ENCODE measurements at regions not wholly inside any gene's neighbourhood (a gene's known extent, or its start where the extent isn't known, plus 50 kb on each side); places are given as distances from the start of the nearest gene placed in this dataset.

- in situ Hi-C loops (cut with HindIII; ENCODE audit: low pct_unique_long_range_greater_than_20kb, low sequenced_read_pairs): no loop called here
- no peak for DNase-seq (ENCODE audit: low read depth)
Measured at GRCh38 chr12:108462686-108463085, 52.4 kb upstream of the FICD start.

GRCh38 chr12:108461058-108461660, 53.9 kb upstream of the FICD start:
- in situ Hi-C loops (cut with HindIII; ENCODE audit: low pct_unique_long_range_greater_than_20kb, low sequenced_read_pairs): no loop called here
- DNase-seq (ENCODE audit: low read depth): peak; percentile 24

GRCh38 chr12:108459149-108459548, 55.9 kb upstream of the FICD start:
- in situ Hi-C loops (cut with HindIII; ENCODE audit: low pct_unique_long_range_greater_than_20kb, low sequenced_read_pairs): no loop called here
- DNase-seq (ENCODE audit: low read depth): no peak

- in situ Hi-C loops (cut with HindIII; ENCODE audit: low pct_unique_long_range_greater_than_20kb, low sequenced_read_pairs): no loop called here
- no peak for DNase-seq (ENCODE audit: low read depth)
Measured at GRCh38 chr12:108457734-108458361, 57.2 kb upstream of the FICD start.

GRCh38 chr12:108457006-108457733, 57.9 kb upstream of the FICD start:
- in situ Hi-C loops (cut with HindIII; ENCODE audit: low pct_unique_long_range_greater_than_20kb, low sequenced_read_pairs): no loop called here
- peak; percentile 8 for DNase-seq (ENCODE audit: low read depth)

- DNase-seq (ENCODE audit: low read depth): no peak
- in situ Hi-C loops (cut with HindIII; ENCODE audit: low pct_unique_long_range_greater_than_20kb, low sequenced_read_pairs): no loop called here
Measured at GRCh38 chr12:108455706-108456105, 59.4 kb upstream of the FICD start.

GRCh38 chr12:108454539-108455139, 60.4 kb upstream of the FICD start:
- in situ Hi-C loops (cut with HindIII; ENCODE audit: low pct_unique_long_range_greater_than_20kb, low sequenced_read_pairs): no loop called here

GRCh38 chr12:108449478-108449877, 65.6 kb upstream of the FICD start:
- DNase-seq (ENCODE audit: low read depth): no peak
- in situ Hi-C loops (cut with HindIII; ENCODE audit: low pct_unique_long_range_greater_than_20kb, low sequenced_read_pairs): no loop called here

More at GRCh38 chr12:108454539-108455139, 60.4 kb upstream of the FICD start:
- no peak for DNase-seq (ENCODE audit: low read depth)

GRCh38 chr12:108448246-108448645, 66.8 kb upstream of the FICD start:
- no peak for DNase-seq (ENCODE audit: low read depth)
- in situ Hi-C loops (cut with HindIII; ENCODE audit: low pct_unique_long_range_greater_than_20kb, low sequenced_read_pairs): no loop called here

GRCh38 chr12:108447168-108447832, 67.8 kb upstream of the FICD start:
- in situ Hi-C loops (cut with HindIII; ENCODE audit: low pct_unique_long_range_greater_than_20kb, low sequenced_read_pairs): no loop called here
- no peak for DNase-seq (ENCODE audit: low read depth)

GRCh38 chr12:108446766-108447165, 68.3 kb upstream of the FICD start:
- in situ Hi-C loops (cut with HindIII; ENCODE audit: low pct_unique_long_range_greater_than_20kb, low sequenced_read_pairs): no loop called here
- DNase-seq (ENCODE audit: low read depth): no peak

- in situ Hi-C loops (cut with HindIII; ENCODE audit: low pct_unique_long_range_greater_than_20kb, low sequenced_read_pairs): no loop called here
- DNase-seq (ENCODE audit: low read depth): no peak
Measured at GRCh38 chr12:108442910-108443309, 72.2 kb upstream of the FICD start.

GRCh38 chr12:108442067-108442466, 73.0 kb upstream of the FICD start:
- in situ Hi-C loops (cut with HindIII; ENCODE audit: low pct_unique_long_range_greater_than_20kb, low sequenced_read_pairs): no loop called here
- no peak for DNase-seq (ENCODE audit: low read depth)

- in situ Hi-C loops (cut with HindIII; ENCODE audit: low pct_unique_long_range_greater_than_20kb, low sequenced_read_pairs): no loop called here
- DNase-seq (ENCODE audit: low read depth): no peak
Measured at GRCh38 chr12:108441549-108441948, 73.5 kb upstream of the FICD start.

GRCh38 chr12:108440736-108441135, 74.3 kb upstream of the FICD start:
- in situ Hi-C loops (cut with HindIII; ENCODE audit: low pct_unique_long_range_greater_than_20kb, low sequenced_read_pairs): no loop called here

GRCh38 chr12:108438667-108439066, 76.4 kb upstream of the FICD start:
- DNase-seq (ENCODE audit: low read depth): no peak
- in situ Hi-C loops (cut with HindIII; ENCODE audit: low pct_unique_long_range_greater_than_20kb, low sequenced_read_pairs): no loop called here

More at GRCh38 chr12:108440736-108441135, 74.3 kb upstream of the FICD start:
- DNase-seq (ENCODE audit: low read depth): no peak

GRCh38 chr12:108432423-108433121, 82.5 kb upstream of the FICD start:
- DNase-seq (ENCODE audit: low read depth): no peak
- in situ Hi-C loops (cut with HindIII; ENCODE audit: low pct_unique_long_range_greater_than_20kb, low sequenced_read_pairs): no loop called here

GRCh38 chr12:108430926-108431325, 84.2 kb upstream of the FICD start:
- in situ Hi-C loops (cut with HindIII; ENCODE audit: low pct_unique_long_range_greater_than_20kb, low sequenced_read_pairs): no loop called here
- DNase-seq (ENCODE audit: low read depth): no peak
